ENCODE measurements at regions not wholly inside any gene's neighbourhood (a gene's known extent, or its start where the extent isn't known, plus 50 kb on each side); places are given as distances from the start of the nearest gene placed in this dataset.

- TF ChIP-seq CTCF (IDR thresholded peaks at IDR 0.05 in 4 of 5, conservative IDR thresholded peaks at IDR 0.05 in 1 of 5) (no peak), POLR2A (IDR thresholded peaks at IDR 0.05) (no peak)
Observed at GRCh38 chr4:141571362-141571761, 65.0 kb upstream of the IL15 start.
